M059J (cell line): ENCODE measurements at regions not wholly inside any gene's neighbourhood (a gene's known extent, or its start where the extent isn't known, plus 50 kb on each side); places are given as distances from the start of the nearest gene placed in this dataset.
"Not testable (repeated sequence)": the region's sequence is repeated elsewhere in the genome, so short reads cannot be mapped to it uniquely, and the experiment has no call there.

Experiments
- DNase-seq: peaks from one replicate; pipeline ENCODE4 v3.0.0-alpha.2; 2012; ENCODE audit warnings: low read depth

GRCh38 chr2:8225798-8226197, 456.1 kb upstream of the ID2 start:
- DNase-seq, result no peak

GRCh38 chr2:8229546-8229986, 452.3 kb upstream of the ID2 start:
- DNase-seq, result peak; percentile 34

- no peak for DNase-seq
These were observed 451.4 kb upstream of the ID2 start for GRCh38 chr2:8230466-8230865.

- DNase-seq, result no peak
These were observed 450.0 kb upstream of the ID2 start for GRCh38 chr2:8231902-8232301.

- no peak for DNase-seq
These were observed 449.0 kb upstream of the ID2 start for GRCh38 chr2:8232871-8233270.

GRCh38 chr2:8234253-8234652, 447.6 kb upstream of the ID2 start:
- no peak for DNase-seq

GRCh38 chr2:8234757-8235374, 447.0 kb upstream of the ID2 start:
- no peak for DNase-seq

GRCh38 chr2:8235419-8235818, 446.4 kb upstream of the ID2 start:
- DNase-seq, result no peak

- no peak for DNase-seq
These were observed 445.5 kb upstream of the ID2 start for GRCh38 chr2:8236391-8236790.

GRCh38 chr2:8238521-8239230, 443.2 kb upstream of the ID2 start:
- no peak for DNase-seq

- no peak for DNase-seq
These were observed 442.2 kb upstream of the ID2 start for GRCh38 chr2:8239531-8240088.

GRCh38 chr2:8241317-8241716, 440.5 kb upstream of the ID2 start:
- DNase-seq, result no peak

- no peak for DNase-seq
These were observed 439.1 kb upstream of the ID2 start for GRCh38 chr2:8242739-8243138.

- no peak for DNase-seq
These were observed 438.0 kb upstream of the ID2 start for GRCh38 chr2:8243748-8244400.

GRCh38 chr2:8244639-8245038, 437.2 kb upstream of the ID2 start:
- no peak for DNase-seq

GRCh38 chr2:8246137-8246536, 435.7 kb upstream of the ID2 start:
- no peak for DNase-seq

- no peak for DNase-seq
These were observed 433.8 kb upstream of the ID2 start for GRCh38 chr2:8247905-8248622.

GRCh38 chr2:8248623-8248957, 433.3 kb upstream of the ID2 start:
- DNase-seq, result no peak

- DNase-seq, result no peak
These were observed 432.7 kb upstream of the ID2 start for GRCh38 chr2:8249141-8249540.

- DNase-seq, result no peak
These were observed 432.1 kb upstream of the ID2 start for GRCh38 chr2:8249769-8250168.

GRCh38 chr2:8250290-8250689, 431.6 kb upstream of the ID2 start:
- DNase-seq, result not testable (repeated sequence)

- DNase-seq, result no peak
These were observed 430.6 kb upstream of the ID2 start for GRCh38 chr2:8251291-8251690.
